Panc1 (cell line): ENCODE measurements at regions not wholly inside any gene's neighbourhood (a gene's known extent, or its start where the extent isn't known, plus 50 kb on each side); places are given as distances from the start of the nearest gene placed in this dataset.

Experiments used
- CTCF ChIP-seq: fragments of 450-650 bp; IDR thresholded peaks from 2 replicates; pipeline ENCODE4 v1.5.1; 2017; ENCODE audit warnings: mild to moderate bottlenecking
- REST ChIP-seq, 2 experiments: IDR thresholded peaks; 2 replicates each; pipeline ENCODE4 v1.6.1; 2011 to 2012; ENCODE audit warnings: low read depth in 2 of 2, control low read depth in 1 of 2, low read length in 1 of 2, mild to moderate bottlenecking in 1 of 2, moderate library complexity in 1 of 2; ENCODE audit not compliant: insufficient read depth in 1 of 2

- TF ChIP-seq CTCF, result no peak
- TF ChIP-seq REST (IDR thresholded peaks at IDR 0.05; ENCODE audit: insufficient read depth in 1 of 2, low read depth in 2 of 2, low read length in 1 of 2), result no peak
Measured at GRCh38 chr10:29958440-29958839, 100.9 kb downstream of the JCAD start.
